HG02852 (cell line): ENCODE measurements at regions not wholly inside any gene's neighbourhood (a gene's known extent, or its start where the extent isn't known, plus 50 kb on each side); places are given as distances from the start of the nearest gene placed in this dataset.
"Not testable (repeated sequence)": the region's sequence is repeated elsewhere in the genome, so short reads cannot be mapped to it uniquely, and the experiment has no call there.

Source experiments
- ATAC-seq: cut with Tn5 transposase; IDR thresholded peaks from one replicate; pipeline ENCODE4 v1.9.1; 2021; ENCODE audit warnings: mild to moderate bottlenecking, moderate library complexity; ENCODE audit not compliant: unreplicated experiment

- not testable (repeated sequence) for ATAC-seq
Measured at GRCh38 chr1:185517301-185517700, 200.3 kb upstream of the IVNS1ABP start.

GRCh38 chr1:185515696-185516095, 198.7 kb upstream of the IVNS1ABP start:
- ATAC-seq, result no peak

GRCh38 chr1:185514311-185514710, 197.3 kb upstream of the IVNS1ABP start:
- ATAC-seq, result no peak

GRCh38 chr1:185512442-185512841, 195.4 kb upstream of the IVNS1ABP start:
- no peak for ATAC-seq

GRCh38 chr1:185501099-185501498, 184.1 kb upstream of the IVNS1ABP start:
- no peak for ATAC-seq

- ATAC-seq, result no peak
Measured at GRCh38 chr1:185500001-185500626, 183.1 kb upstream of the IVNS1ABP start.

GRCh38 chr1:185498207-185498606, 181.2 kb upstream of the IVNS1ABP start:
- no peak for ATAC-seq

GRCh38 chr1:185497177-185497576, 180.1 kb upstream of the IVNS1ABP start:
- no peak for ATAC-seq

- ATAC-seq, result no peak
Measured at GRCh38 chr1:185495898-185496297, 178.9 kb upstream of the IVNS1ABP start.

- no peak for ATAC-seq
Measured at GRCh38 chr1:185495007-185495406, 178.0 kb upstream of the IVNS1ABP start.

- no peak for ATAC-seq
Measured at GRCh38 chr1:185492089-185492825, 175.2 kb upstream of the IVNS1ABP start.

GRCh38 chr1:185491604-185492003, 174.6 kb upstream of the IVNS1ABP start:
- no peak for ATAC-seq

GRCh38 chr1:185490924-185491323, 173.9 kb upstream of the IVNS1ABP start:
- ATAC-seq, result no peak

- ATAC-seq, result no peak
Measured at GRCh38 chr1:185489406-185489805, 172.4 kb upstream of the IVNS1ABP start.

GRCh38 chr1:185488808-185489207, 171.8 kb upstream of the IVNS1ABP start:
- ATAC-seq, result no peak

- ATAC-seq, result no peak
Measured at GRCh38 chr1:185487936-185488335, 170.9 kb upstream of the IVNS1ABP start.

- ATAC-seq, result no peak
Measured at GRCh38 chr1:185487026-185487425, 170.0 kb upstream of the IVNS1ABP start.

- ATAC-seq, result no peak
Measured at GRCh38 chr1:185486346-185486745, 169.3 kb upstream of the IVNS1ABP start.

- ATAC-seq, result no peak
Measured at GRCh38 chr1:185483664-185484450, 166.8 kb upstream of the IVNS1ABP start.

GRCh38 chr1:185483217-185483616, 166.2 kb upstream of the IVNS1ABP start:
- ATAC-seq, result no peak

- no peak for ATAC-seq
Measured at GRCh38 chr1:185480545-185480944, 163.5 kb upstream of the IVNS1ABP start.

GRCh38 chr1:185479796-185480195, 162.8 kb upstream of the IVNS1ABP start:
- no peak for ATAC-seq
